GM18498 (cell line): ENCODE measurements at regions not wholly inside any gene's neighbourhood (a gene's known extent, or its start where the extent isn't known, plus 50 kb on each side); places are given as distances from the start of the nearest gene placed in this dataset.
"Not testable (repeated sequence)": the region's sequence is repeated elsewhere in the genome, so short reads cannot be mapped to it uniquely, and the experiment has no call there.

ENCODE experiments used
- ATAC-seq: cut with Tn5 transposase; IDR thresholded peaks from one replicate; pipeline ENCODE4 v1.9.1; 2021; ENCODE audit warnings: mild to moderate bottlenecking, moderate library complexity; ENCODE audit not compliant: unreplicated experiment

DNA sequence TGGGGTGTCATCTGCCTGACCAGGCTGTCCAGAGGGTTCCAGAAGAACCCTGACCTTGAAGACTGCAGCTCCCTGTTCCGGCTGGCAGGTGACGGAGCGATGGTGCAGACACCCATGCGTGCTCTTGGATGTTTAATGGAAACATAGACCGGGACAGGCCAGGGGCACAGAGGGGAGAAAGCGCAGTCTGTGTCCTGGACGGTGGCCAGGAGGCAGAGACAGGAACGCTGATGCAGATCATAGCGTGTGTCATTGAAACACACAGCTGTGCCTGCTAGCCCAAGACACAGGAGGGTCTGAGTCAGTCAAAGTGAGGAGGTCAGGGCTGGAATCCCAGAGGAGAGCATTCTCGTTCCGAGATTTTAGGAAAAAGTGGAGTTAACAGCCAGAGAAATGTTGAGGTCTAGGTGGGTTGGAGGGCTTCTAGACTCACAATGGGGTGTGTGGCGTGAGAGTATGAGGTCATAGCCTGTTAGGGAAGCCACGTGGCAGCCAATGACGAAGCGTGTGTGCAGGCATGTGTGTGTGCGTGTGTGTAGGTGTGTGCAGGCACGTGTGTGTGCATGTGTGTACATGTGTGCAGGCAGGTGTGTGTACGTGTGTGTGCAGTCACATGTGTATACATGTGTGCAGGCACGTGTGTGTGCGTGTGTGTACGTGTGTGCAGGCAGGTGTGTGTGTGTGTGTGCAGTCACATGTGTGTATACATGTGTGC is 167.0 kb downstream of the ERMARD start:
- no peak for ATAC-seq

- no peak for ATAC-seq
Observed at GRCh38 chr6:169917153-169917552, 165.7 kb downstream of the ERMARD start.

DNA sequence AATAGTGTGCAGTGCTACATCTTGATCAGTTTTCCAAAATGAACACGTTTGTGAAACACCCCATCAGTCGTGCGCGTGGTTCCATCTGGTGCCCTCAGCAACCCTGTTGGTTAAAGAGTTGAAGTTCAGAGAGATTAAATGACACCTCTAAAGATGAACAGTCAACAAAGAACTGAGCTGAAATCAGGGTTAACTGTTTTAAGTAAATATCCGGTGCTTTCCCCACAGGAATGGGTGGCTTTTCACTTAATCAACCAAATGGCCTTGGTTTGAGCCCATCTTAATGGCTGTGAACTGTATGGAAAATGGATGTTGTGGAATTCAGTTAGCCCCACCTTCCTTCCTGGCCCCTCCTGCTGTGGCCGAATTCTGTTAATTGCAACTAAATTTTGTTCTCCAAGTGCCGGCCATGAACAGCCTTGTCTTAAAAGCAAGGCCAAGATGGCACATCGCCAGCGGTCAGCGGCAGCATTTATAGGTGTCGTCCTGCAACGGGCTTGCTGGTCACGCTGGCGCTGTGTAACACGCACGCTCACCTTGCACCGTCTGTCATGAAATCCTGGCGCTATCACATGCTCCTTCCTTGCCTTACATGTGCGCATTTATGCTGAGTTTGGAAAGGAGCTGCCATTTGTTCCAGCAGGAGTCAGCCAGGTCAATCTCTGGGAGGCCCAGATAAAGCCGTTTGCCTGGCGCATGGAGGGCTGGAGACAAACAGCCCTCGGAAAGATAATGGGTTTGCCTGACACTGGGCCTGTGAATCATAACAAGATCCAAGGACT is 164.5 kb downstream of the ERMARD start:
- ATAC-seq: no peak

- not testable (repeated sequence) for ATAC-seq
Observed at GRCh38 chr6:169913745-169914144, 162.3 kb downstream of the ERMARD start.

GRCh38 chr6:169913096-169913638 is 161.7 kb downstream of the ERMARD start:
- ATAC-seq: no peak

GRCh38 chr6:169912266-169913095 is 161.1 kb downstream of the ERMARD start:
- ATAC-seq: no peak

GRCh38 chr6:169911264-169912263 is 160.1 kb downstream of the ERMARD start:
- no peak for ATAC-seq

GRCh38 chr6:169909113-169909512 is 157.7 kb downstream of the ERMARD start:
- no peak for ATAC-seq

GRCh38 chr6:169908403-169908933 is 157.0 kb downstream of the ERMARD start:
- no peak for ATAC-seq

DNA sequence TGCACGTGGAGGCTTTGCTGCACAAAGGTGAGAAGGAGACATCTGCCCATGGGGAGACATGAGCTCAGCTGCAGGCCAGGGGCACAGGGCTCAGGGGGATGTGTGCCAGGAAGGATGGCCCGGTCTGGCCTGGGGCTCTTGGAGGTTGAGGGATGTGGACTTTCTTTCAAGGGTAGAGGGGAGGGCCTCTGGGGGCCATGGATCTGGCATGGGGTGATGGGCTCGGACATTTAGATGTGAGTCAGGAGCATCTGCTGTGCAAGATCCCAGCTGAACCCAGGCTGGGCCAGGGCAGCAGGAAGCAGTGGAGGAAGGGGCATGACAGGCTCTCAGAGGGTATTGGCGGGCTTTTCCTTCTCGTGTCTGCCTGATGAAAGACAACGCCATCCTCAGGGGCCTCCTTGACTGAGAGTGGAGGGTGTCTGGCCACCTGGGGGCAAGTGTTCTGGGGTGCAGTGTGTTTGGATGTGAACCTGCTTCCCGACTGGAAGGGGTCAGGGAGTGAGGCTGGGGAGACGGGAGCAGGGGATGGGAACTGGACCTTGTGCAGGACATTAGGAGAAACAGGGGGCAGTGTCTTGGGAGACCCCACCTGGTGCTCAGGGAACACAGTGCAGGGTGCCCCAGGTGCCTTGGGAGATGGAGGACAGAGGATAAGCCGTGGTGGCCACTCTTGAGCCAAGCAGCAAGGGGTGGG is 156.1 kb downstream of the ERMARD start:
- no peak for ATAC-seq

DNA sequence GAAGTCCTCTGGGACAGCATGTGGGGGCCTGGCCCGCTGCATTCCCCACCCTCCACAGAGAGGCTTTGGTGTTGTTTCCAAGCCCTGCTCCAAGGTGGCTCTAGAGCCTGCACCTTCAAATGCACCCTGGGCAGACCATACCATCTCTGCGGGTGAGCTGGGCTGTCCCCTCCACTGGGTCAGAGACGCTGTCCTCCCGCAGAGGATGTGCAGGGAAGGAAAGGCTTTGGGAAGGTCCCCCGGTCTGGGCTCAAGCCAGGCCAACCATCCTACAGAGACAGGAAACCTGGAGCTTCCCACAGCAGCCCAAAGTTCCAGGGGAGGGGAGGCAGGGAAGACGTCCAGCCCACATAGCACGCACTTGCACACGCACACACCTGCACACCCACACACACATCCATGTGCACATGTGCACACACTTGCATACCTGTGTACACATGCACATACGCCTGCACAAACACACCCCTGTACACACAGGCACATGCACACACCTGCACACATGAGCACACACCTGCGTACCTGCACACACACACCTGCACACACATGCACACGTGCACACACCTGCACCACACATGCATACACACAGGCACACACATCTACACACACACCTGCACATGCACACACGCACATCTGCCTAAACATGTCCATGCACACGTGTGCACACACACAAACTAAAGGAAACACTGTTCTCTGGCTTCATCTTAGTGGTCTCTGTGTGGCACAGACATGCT is 155.4 kb downstream of the ERMARD start:
- no peak for ATAC-seq

GRCh38 chr6:169906004-169906687 is 154.7 kb downstream of the ERMARD start:
- ATAC-seq: no peak

DNA sequence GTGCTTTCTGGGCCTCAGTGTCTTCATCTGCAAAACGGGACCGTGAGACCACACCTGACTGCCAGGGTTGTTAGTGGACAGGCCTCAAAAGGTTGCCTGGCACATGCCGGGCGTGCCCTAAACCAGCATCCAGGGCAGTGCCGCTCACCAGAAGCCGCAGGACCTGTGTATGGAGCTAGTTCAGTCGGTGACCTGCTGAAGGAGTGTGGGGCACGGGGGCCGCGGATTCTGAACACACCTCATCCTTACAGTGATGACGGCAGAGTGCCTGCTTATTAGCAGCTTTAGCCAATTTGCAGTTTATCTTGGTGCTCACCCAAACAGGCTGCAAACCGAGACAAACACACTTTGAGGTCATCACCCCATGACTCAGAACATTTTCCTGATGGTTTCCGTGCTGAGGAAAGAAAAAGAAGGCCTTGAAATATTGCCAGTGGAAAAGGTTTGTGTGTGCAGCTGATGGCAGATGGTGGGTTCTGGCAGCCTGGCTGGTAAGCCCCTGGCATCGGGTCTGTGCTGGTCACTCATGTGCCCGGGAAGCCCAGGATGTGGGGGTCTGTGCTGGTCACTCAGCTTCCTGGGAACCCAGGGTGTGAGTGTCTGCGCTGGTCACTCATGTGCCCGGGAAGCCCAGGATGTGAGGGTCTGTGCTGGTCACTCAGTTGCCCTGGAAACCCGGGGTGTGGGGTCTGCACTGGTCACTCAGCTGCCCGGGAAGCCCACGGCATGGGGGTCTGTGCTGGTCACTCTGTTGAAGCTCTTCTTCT is 153.8 kb downstream of the ERMARD start:
- no peak for ATAC-seq

DNA sequence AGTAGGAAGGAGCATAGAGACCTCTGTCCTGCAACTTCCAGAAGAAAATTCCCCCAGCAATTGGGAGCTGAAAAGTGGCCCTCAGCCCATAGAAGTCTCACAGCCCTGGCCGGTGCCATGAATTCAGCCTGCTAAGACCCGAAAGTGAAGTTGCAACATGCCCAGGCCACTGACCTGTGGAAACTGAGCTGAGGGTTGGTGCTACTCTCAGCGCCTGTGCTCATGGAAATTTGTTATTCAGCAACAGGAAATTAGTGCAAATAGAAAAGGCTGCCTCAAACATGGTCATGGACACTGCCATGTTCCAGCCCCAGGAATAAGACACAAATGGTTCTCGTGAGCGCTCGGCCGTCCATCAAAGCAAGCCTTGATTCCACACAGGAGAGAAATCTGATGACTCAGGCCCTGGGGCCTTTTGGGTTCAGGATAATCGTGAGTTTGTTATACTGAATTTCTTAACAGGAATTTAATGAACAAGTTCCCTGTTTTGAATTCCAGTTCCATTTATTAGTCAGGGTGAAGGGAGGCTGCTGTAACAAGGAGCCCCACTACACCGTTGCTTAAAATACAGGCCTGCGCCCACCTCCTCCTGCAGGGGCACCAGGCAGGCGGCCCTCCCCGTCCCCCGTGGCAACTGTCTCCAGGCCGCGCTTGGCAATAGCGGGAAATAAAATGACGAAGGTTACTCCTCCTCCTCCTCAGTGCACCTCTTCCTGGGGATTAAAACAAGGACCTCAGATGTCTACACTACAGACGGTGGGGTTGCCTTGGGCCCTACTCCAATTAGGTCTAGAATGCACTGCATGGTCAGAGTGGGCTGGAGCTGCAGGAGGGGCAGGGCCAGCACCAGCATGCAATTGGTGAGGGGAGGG is 152.9 kb downstream of the ERMARD start:
- no peak for ATAC-seq

DNA sequence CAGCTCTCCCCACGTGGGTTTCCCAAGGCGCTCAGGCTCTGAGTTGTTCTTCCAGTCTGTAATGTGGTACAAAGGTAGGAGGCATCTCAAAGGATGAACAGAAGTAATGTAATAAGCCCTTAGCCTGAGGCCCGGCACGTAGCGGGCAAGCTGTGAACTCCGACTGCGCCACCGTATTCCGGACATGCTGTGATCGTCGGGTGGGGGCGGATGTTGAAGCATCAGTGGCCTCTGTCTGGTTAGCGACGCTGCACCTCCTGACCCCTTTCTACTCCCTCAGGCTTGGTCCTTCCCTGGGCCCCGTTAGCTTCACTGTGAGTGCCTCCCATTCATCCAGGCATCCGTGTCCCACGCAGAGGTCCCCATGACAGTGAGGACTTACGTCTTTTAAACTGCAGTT is 151.7 kb downstream of the ERMARD start:
- no peak for ATAC-seq

DNA sequence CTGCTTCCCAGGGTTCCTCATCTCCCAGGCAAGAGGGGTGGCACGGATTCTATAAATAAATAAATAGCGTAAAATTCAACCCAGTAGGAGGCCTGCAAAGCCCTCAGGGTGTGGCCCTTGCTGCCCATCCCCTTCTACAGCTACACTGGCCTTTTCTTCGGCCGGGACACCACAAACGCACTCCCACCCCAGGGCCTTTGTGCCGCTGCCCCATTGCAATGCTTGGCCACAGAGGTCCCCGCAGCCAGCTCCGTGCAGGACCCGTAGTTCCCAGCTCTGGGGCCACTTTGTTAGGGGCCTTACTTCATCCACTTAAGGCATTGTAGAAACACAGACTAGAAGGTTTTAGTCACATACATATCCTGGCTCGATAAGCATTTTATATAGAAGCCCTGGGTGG is 151.2 kb downstream of the ERMARD start:
- no peak for ATAC-seq
